HEK293 (cell line): ENCODE measurements at regions not wholly inside any gene's neighbourhood (a gene's known extent, or its start where the extent isn't known, plus 50 kb on each side); places are given as distances from the start of the nearest gene placed in this dataset.
"Not testable (repeated sequence)": the region's sequence is repeated elsewhere in the genome, so short reads cannot be mapped to it uniquely, and the experiment has no call there.

Experiments
- CTCF ChIA-PET: fragments of 350-600 bp; formaldehyde crosslinking; extraction: SDS; loops from one replicate; lab custom pipeline; 2021; ENCODE audit warnings: antibody characterized with exemption; lab: Yijun Ruan, JAX
- POLR2A ChIA-PET: fragments of 300-600 bp; formaldehyde crosslinking; extraction: SDS; loops from one replicate; lab custom pipeline; 2020; ENCODE audit warnings: antibody characterized with exemption, inconsistent platforms; lab: Yijun Ruan, JAX
- H3K27ac ChIP-seq: fragments of 200-500 bp; sonication (Bioruptor generic); 2 replicates; pipeline ENCODE4 v1.5.1; 2014; ENCODE audit warnings: low read depth, low read length, control low read depth, inconsistent platforms; ENCODE audit errors: extremely low read depth
- H3K36me3 ChIP-seq, 2 experiments: fragments of 200-500 bp in 1 of 2; sonication (Bioruptor generic) in 1 of 2; 1 replicate in 1 of 2; 2 replicates in 1 of 2; pipeline ENCODE4 v1.5.1; 2014 to 2017; ENCODE audit warnings: inconsistent platforms in 2 of 2, low read length in 2 of 2; ENCODE audit not compliant: control insufficient read depth in 2 of 2, insufficient read depth in 1 of 2
- H3K4me1 ChIP-seq: fragments of 200-500 bp; sonication (Bioruptor generic); 2 replicates; pipeline ENCODE4 v1.5.1; 2014; ENCODE audit warnings: mild to moderate bottlenecking, low read length, inconsistent platforms; ENCODE audit not compliant: control insufficient read depth, insufficient read depth
- H3K4me3 ChIP-seq: 2 replicates; pipeline ENCODE4 v1.5.1; 2011; ENCODE audit warnings: low read depth, mild to moderate bottlenecking, control low read depth, low read length, moderate library complexity
- H3K9me3 ChIP-seq: fragments of 200-500 bp; sonication (Bioruptor generic); 2 replicates; pipeline ENCODE4 v1.5.1; 2014; ENCODE audit warnings: low read depth, low read length, inconsistent platforms; ENCODE audit not compliant: control insufficient read depth, insufficient read depth
- HOXC10 ChIP-seq: sonication (generic); formaldehyde crosslinking; IDR thresholded peaks from 2 replicates; pipeline ENCODE4 v1.8.1; 2023; ENCODE audit warnings: mild to moderate bottlenecking, missing genetic modification reagents
- PRDM1 ChIP-seq: fragments of 450-650 bp; formaldehyde crosslinking; IDR thresholded peaks from 2 replicates; pipeline ENCODE4; 2016; ENCODE audit warnings: missing biosample characterization, missing genetic modification characterization
- TSHZ1 ChIP-seq: fragments of 450-650 bp; formaldehyde crosslinking; IDR thresholded peaks from 2 replicates; pipeline ENCODE4 v1.5.1; 2016; ENCODE audit warnings: missing biosample characterization, missing genetic modification characterization, borderline replicate concordance
- ZBTB20 ChIP-seq: fragments of 450-650 bp; formaldehyde crosslinking; IDR thresholded peaks from 2 replicates; pipeline ENCODE4 v1.5.1; 2016; ENCODE audit warnings: missing biosample characterization, missing genetic modification characterization
- ZBTB7A ChIP-seq: fragments of 450-650 bp; formaldehyde crosslinking; IDR thresholded peaks from 2 replicates; pipeline ENCODE4 v1.5.1; 2016; ENCODE audit warnings: low read depth, missing biosample characterization, missing genetic modification characterization
- ZEB2 ChIP-seq: fragments of 450-650 bp; formaldehyde crosslinking; IDR thresholded peaks from 2 replicates; pipeline ENCODE4 v1.5.1; 2016; ENCODE audit warnings: missing biosample characterization, missing genetic modification characterization
- ZNF140 ChIP-seq: fragments of 450-650 bp; formaldehyde crosslinking; IDR thresholded peaks from 2 replicates; pipeline ENCODE4 v1.5.1; 2016; ENCODE audit warnings: missing biosample characterization, missing genetic modification characterization
- ZNF146 ChIP-seq: fragments of 450-650 bp; formaldehyde crosslinking; IDR thresholded peaks from 2 replicates; pipeline ENCODE4 v1.5.1; 2016; ENCODE audit warnings: missing biosample characterization, missing genetic modification characterization
- ZNF404 ChIP-seq: fragments of 450-650 bp; formaldehyde crosslinking; IDR thresholded peaks from 2 replicates; pipeline ENCODE4 v1.5.1; 2017; ENCODE audit warnings: missing biosample characterization, missing genetic modification characterization
- ZNF488 ChIP-seq: fragments of 450-650 bp; formaldehyde crosslinking; IDR thresholded peaks from 2 replicates; pipeline ENCODE4 v1.5.1; 2016; ENCODE audit warnings: missing biosample characterization, missing genetic modification characterization
- ZNF501 ChIP-seq: fragments of 450-650 bp; formaldehyde crosslinking; IDR thresholded peaks from 2 replicates; pipeline ENCODE4 v1.5.1; 2016; ENCODE audit warnings: missing biosample characterization, missing genetic modification characterization
- ZNF521 ChIP-seq: fragments of 450-650 bp; formaldehyde crosslinking; IDR thresholded peaks from 2 replicates; pipeline ENCODE4 v1.5.1; 2017; ENCODE audit warnings: missing biosample characterization, mild to moderate bottlenecking, missing genetic modification characterization
- ZNF544 ChIP-seq: fragments of 450-650 bp; formaldehyde crosslinking; IDR thresholded peaks from 2 replicates; pipeline ENCODE4 v1.5.0; 2017; ENCODE audit warnings: missing biosample characterization, missing genetic modification characterization
- ZNF600 ChIP-seq: fragments of 450-650 bp; formaldehyde crosslinking; IDR thresholded peaks from 2 replicates; pipeline ENCODE4 v1.5.1; 2016; ENCODE audit warnings: missing biosample characterization, missing genetic modification characterization
- ZNF624 ChIP-seq: fragments of 450-650 bp; formaldehyde crosslinking; IDR thresholded peaks from 2 replicates; pipeline ENCODE4 v1.5.1; 2017; ENCODE audit warnings: missing biosample characterization, missing genetic modification characterization
- ZNF626 ChIP-seq: fragments of 450-650 bp; sonication (Bioruptor Pico); formaldehyde crosslinking; IDR thresholded peaks from 2 replicates; pipeline ENCODE4 v1.5.1; 2018; ENCODE audit warnings: missing biosample characterization, missing genetic modification characterization, inconsistent platforms
- ZNF639 ChIP-seq: fragments of 450-650 bp; formaldehyde crosslinking; IDR thresholded peaks from 2 replicates; pipeline ENCODE4 v1.5.1; 2016; ENCODE audit warnings: missing biosample characterization, missing genetic modification characterization
- ZNF707 ChIP-seq: fragments of 450-650 bp; formaldehyde crosslinking; IDR thresholded peaks from 2 replicates; pipeline ENCODE4 v1.5.1; 2016; ENCODE audit warnings: missing biosample characterization, missing genetic modification characterization
- TF ChIP-seq, protein P1 (sequence below): fragments of 450-650 bp; formaldehyde crosslinking; optimal IDR thresholded peaks from 2 replicates; pipeline ENCODE3; 2016; ENCODE audit warnings: missing biosample characterization, mild to moderate bottlenecking, missing genetic modification characterization
- TF ChIP-seq, protein P2 (sequence below): fragments of 450-650 bp; formaldehyde crosslinking; IDR thresholded peaks from 2 replicates; pipeline ENCODE4 v1.5.1; 2016; ENCODE audit warnings: missing biosample characterization, missing genetic modification characterization
- TF ChIP-seq, protein P3 (sequence below): fragments of 450-650 bp; formaldehyde crosslinking; IDR thresholded peaks from 2 replicates; pipeline ENCODE4 v1.5.1; 2016; ENCODE audit warnings: missing biosample characterization, missing genetic modification characterization
- TF ChIP-seq, protein P4 (sequence below): fragments of 450-650 bp; IDR thresholded peaks from 2 replicates; pipeline ENCODE4 v1.5.1; 2018; ENCODE audit warnings: missing biosample characterization, mild to moderate bottlenecking, missing genetic modification characterization

GRCh38 chr1:65577278-65577677, 156.8 kb downstream of the LEPR start (continued):
- TF ChIP-seq TSHZ1 (tag by site-specific recombination) (no peak), ZEB2 (tag by site-specific recombination) (no peak), ZBTB20 (tag by site-specific recombination) (no peak), ZNF639 (tag by site-specific recombination) (no peak)
- TF ChIP-seq, protein P1, sequence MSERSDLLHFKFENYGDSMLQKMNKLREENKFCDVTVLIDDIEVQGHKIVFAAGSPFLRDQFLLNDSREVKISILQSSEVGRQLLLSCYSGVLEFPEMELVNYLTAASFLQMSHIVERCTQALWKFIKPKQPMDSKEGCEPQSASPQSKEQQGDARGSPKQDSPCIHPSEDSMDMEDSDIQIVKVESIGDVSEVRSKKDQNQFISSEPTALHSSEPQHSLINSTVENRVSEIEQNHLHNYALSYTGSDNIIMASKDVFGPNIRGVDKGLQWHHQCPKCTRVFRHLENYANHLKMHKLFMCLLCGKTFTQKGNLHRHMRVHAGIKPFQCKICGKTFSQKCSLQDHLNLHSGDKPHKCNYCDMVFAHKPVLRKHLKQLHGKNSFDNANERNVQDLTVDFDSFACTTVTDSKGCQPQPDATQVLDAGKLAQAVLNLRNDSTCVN (tag by site-specific recombination): no peak
- TF ChIP-seq, all 188 proteins: peak for 0

DNA sequence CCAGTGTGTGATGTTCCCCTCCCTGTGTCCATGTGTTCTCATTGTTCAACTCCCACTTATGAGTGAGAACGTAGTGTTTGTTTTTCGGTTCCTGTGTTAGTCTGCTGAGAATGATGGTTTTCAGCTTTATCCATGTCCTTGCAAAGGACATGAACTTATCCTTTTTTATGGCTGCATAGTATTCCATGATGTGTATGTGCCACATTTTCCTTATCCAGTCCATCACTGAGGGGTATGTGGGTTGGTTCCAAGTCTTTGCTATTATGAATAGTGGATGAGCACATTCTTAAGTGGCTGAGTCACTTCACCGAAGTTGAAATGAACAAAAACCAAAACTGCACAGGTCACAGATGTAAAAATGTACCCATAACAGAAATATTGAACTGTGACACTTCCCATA, 157.5 kb downstream of the LEPR start:
- H3K4me1 ChIP-seq, H3K27ac ChIP-seq, CTCF ChIA-PET, H3K36me3 ChIP-seq, H3K9me3 ChIP-seq, POLR2A ChIA-PET, H3K4me3 ChIP-seq: not testable (repeated sequence)
- peak; percentile 87 for TF ChIP-seq ZNF146 (tag by site-specific recombination)
- TF ChIP-seq, protein P2, sequence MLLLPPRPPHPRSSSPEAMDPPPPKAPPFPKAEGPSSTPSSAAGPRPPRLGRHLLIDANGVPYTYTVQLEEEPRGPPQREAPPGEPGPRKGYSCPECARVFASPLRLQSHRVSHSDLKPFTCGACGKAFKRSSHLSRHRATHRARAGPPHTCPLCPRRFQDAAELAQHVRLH (tag by site-specific recombination): peak; percentile 63; the same call in 1 of the 2 replicates

GRCh38 chr1:65581119-65581518, 160.7 kb downstream of the LEPR start:
- CTCF ChIA-PET: interaction anchor here (0.6 kb wide), 1 partner anchor 145 kb away, joined by 5 read pairs; no protein-coding TSS in a partner anchor
- no peaks in the 10 kb centered on the region for H3K9me3 ChIP-seq

DNA sequence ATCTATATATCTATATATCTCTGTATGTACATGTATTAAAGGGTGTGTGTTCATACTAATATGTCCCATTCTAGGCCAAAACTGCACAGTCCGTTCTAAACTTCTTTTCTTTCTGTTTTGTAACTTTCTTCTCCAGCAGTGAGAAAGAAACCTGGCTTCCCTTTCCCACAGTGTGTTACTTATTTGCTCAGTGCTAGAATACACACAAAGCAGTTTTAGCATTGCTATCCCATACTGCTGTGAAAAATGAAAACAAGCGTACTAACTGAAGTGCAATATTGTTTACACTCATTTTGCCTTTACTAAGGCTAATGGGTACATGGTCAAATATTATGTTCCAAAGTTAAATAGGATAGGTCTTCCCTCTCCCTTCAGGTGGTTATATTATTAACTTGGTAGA, 163.9 kb downstream of the LEPR start:
- Histone ChIP-seq H3K4me1 (no peaks in the 10 kb centered on the region), H3K36me3 (no peaks in the 10 kb centered on the region), H3K4me3 (no peak overlapping the region), H3K9me3 (no peaks in the 10 kb centered on the region), H3K27ac (no peak overlapping the region)
- CTCF ChIA-PET: no interaction called here
- POLR2A ChIA-PET: no interaction called here
- TF ChIP-seq, protein P3, sequence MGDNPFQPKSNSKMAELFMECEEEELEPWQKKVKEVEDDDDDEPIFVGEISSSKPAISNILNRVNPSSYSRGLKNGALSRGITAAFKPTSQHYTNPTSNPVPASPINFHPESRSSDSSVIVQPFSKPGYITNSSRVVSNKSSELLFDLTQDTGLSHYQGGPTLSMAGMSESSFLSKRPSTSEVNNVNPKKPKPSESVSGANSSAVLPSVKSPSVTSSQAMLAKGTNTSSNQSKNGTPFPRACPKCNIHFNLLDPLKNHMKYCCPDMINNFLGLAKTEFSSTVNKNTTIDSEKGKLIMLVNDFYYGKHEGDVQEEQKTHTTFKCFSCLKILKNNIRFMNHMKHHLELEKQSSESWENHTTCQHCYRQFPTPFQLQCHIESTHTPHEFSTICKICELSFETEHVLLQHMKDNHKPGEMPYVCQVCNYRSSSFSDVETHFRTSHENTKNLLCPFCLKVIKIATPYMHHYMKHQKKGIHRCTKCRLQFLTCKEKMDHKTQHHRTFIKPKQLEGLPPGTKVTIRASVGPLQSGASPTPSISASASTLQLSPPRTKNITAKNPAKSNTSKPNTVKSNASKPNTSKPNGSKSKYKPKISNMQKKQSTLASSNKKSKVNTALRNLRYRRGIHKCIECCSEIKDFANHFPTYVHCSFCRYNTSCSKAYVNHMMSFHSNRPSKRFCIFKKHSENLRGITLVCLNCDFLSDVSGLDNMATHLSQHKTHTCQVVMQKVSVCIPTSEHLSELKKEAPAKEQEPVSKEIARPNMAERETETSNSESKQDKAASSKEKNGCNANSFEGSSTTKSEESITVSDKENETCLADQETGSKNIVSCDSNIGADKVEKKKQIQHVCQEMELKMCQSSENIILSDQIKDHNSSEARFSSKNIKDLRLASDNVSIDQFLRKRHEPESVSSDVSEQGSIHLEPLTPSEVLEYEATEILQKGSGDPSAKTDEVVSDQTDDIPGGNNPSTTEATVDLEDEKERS (tag by site-specific recombination): no peak
- TF ChIP-seq ZNF501 (tag by site-specific recombination) (no peak), ZNF404 (tag by site-specific recombination) (no peak), ZBTB7A (tag by site-specific recombination) (no peak), ZNF626 (tag by site-specific recombination) (no peak), ZNF544 (no peak), ZNF488 (tag by site-specific recombination) (no peak)
- TF ChIP-seq, protein P4, sequence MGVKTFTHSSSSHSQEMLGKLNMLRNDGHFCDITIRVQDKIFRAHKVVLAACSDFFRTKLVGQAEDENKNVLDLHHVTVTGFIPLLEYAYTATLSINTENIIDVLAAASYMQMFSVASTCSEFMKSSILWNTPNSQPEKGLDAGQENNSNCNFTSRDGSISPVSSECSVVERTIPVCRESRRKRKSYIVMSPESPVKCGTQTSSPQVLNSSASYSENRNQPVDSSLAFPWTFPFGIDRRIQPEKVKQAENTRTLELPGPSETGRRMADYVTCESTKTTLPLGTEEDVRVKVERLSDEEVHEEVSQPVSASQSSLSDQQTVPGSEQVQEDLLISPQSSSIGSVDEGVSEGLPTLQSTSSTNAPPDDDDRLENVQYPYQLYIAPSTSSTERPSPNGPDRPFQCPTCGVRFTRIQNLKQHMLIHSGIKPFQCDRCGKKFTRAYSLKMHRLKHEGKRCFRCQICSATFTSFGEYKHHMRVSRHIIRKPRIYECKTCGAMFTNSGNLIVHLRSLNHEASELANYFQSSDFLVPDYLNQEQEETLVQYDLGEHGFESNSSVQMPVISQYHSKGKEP: no peak

More at GRCh38 chr1:65581119-65581518, 160.7 kb downstream of the LEPR start:
- H3K4me1 ChIP-seq: no peaks in the 10 kb centered on the region
- POLR2A ChIA-PET: no interaction called here
- H3K27ac ChIP-seq: no peak overlapping the region
- no peak overlapping the region for H3K4me3 ChIP-seq
- TF ChIP-seq PRDM1 (tag by site-specific recombination): no peak
- TF ChIP-seq HOXC10: no peak
- no peak for TF ChIP-seq ZNF600
- TF ChIP-seq ZNF707 (tag by site-specific recombination): no peak
- no peak for TF ChIP-seq ZNF140 (tag by site-specific recombination)
- no peak for TF ChIP-seq ZNF521 (tag by site-specific recombination)
- TF ChIP-seq ZNF624 (tag by site-specific recombination): no peak
- TF ChIP-seq, all 188 proteins: peak for 0
- H3K36me3 ChIP-seq: no peaks in the 10 kb centered on the region
